HG03558 (cell line): ENCODE measurements at regions not wholly inside any gene's neighbourhood (a gene's known extent, or its start where the extent isn't known, plus 50 kb on each side); places are given as distances from the start of the nearest gene placed in this dataset.

Experiments used
- ATAC-seq: cut with Tn5 transposase; IDR thresholded peaks from one replicate; pipeline ENCODE4 v1.9.1; 2021; ENCODE audit warnings: moderate number of reproducible peaks; ENCODE audit not compliant: unreplicated experiment; ENCODE audit errors: extremely low read depth

- peak; percentile 93 for ATAC-seq
These were observed 202.1 kb upstream of the HS6ST1 start for GRCh38 chr2:128520791-128521190.

DNA sequence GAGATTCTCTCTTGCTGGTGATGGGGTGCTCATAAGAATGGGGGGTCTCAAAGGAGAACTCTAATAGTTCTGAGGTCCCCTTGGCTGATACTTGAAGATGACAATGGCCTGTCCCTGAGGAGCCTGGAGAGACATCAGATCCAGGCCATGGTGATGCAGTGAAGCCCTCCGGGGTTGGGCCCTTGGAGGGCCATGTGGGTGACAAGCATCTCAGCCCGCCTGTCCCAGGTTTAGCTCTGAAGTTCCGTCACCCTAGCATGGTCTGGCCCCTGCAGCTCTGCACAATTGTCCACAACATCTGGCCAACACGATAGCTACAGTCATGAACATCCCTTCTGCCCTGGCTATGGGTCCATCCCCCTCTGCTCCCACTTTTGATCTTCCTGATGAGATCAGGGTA, 202.8 kb upstream of the HS6ST1 start:
- no peak for ATAC-seq

- no peak for ATAC-seq
These were observed 204.2 kb upstream of the HS6ST1 start for GRCh38 chr2:128522829-128523228.

GRCh38 chr2:128523457-128523856, 204.8 kb upstream of the HS6ST1 start:
- no peak for ATAC-seq

- ATAC-seq, result no peak
These were observed 205.5 kb upstream of the HS6ST1 start for GRCh38 chr2:128524183-128524582.

GRCh38 chr2:128525653-128526052, 207.0 kb upstream of the HS6ST1 start:
- no peak for ATAC-seq

DNA sequence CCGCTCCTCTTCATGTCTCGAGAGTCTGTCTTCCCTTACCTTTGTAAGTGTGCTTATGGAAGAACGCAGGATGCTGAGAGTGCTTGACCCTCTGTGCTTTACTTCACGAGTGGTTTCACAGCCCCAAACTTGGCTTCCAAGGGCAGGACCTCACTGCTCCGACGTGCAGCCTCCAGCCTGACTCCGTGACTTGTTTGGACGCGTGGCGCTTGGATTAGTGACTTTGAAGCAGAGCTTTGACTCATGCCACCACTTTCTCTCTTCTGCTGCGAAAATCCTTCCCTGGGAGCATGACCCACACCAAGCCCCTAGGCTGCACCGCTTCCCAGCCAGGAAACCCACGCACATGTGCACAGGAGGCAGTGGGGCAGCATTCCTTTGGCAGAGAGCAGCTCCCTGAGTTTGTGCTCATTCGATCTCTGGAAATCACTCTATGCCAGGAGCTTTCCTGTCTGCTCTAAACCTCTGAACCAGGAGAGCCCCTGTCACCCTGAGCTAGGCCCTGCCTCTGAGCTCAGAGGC, 207.8 kb upstream of the HS6ST1 start:
- no peak for ATAC-seq

DNA sequence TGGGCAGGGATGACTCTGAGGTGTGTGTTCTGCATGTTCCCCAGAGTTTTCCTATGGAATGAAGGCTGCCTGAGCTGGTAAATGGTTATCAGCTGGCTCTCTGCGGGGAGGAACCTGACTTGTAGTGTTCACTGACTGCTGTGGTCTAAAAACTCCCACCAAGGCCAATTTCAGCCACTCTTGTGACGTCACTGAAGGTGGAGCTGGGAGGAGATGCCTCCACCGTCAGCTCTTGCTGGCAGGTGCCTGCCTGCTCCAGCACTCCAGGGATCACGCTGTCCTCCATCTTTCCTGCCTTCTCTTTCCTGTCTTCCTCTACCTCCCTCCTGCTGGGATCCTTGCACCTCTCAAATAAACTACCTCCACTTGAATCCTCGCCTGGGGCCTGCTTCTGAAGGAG, 209.5 kb upstream of the HS6ST1 start:
- ATAC-seq, result no peak

GRCh38 chr2:128530025-128530573, 211.4 kb upstream of the HS6ST1 start:
- no peak for ATAC-seq

DNA sequence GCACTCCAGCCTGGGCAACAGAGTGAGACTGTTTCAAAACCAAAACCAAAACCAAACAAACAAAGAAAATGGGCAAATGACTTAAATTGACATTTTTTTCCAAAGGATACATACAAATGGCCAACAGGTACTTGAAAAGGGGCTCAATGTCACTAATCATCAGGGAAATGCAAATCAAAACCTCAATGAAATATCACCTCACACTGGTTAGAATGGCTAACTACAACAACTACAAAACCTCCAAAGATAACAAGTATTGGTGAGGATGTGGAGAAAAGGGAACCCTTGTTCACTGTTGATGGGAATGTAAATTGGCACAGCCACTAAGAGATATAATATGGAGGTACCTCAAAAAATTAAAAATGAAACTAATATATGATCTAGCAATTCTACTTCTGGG, 213.2 kb upstream of the HS6ST1 start:
- ATAC-seq, result no peak

- ATAC-seq, result no peak
These were observed 214.4 kb upstream of the HS6ST1 start for GRCh38 chr2:128533101-128533500.

- ATAC-seq, result no peak
These were observed 216.2 kb upstream of the HS6ST1 start for GRCh38 chr2:128534688-128535392.

DNA sequence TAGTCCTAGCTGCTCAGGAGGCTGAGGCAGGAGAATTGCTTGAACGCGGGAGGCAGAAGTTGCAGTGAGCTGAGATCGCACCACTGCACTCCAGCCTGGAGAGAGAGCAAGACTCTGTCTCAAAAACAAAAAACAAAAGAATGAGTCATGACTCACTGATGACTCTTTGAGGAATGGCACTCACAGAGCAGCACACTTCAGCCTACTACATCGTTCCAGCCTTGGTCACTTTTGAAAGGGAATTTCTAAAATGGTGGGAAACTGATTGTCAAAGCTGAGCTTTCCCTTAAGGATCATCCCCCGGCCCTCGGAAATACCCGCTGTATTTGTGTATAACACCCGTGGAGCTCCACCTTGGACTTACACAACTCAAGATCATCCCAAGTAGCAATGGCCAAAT, 217.3 kb upstream of the HS6ST1 start:
- no peak for ATAC-seq

- no peak for ATAC-seq
These were observed 218.4 kb upstream of the HS6ST1 start for GRCh38 chr2:128536925-128537620.

- ATAC-seq, result no peak
These were observed 219.0 kb upstream of the HS6ST1 start for GRCh38 chr2:128537646-128538045.

DNA sequence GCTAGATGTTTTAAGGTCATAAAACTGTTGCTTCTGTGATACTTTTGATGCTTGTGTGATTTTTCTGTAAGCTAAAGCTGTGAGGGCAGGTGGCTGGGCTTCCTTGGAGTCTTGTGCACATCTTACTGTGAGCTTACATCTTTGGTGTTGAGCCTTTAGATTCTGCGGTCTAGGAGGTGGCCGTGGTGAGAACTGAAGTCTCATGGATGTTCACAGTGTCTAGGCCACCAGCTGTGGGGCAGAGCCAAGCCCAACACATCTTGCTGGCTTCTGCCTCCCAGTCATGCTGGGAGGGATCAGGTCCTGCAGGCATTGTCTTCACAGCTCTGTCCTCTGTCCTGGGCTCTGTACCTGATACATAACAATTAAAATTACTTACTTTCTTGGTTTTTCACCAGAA, 219.7 kb upstream of the HS6ST1 start:
- no peak for ATAC-seq

DNA sequence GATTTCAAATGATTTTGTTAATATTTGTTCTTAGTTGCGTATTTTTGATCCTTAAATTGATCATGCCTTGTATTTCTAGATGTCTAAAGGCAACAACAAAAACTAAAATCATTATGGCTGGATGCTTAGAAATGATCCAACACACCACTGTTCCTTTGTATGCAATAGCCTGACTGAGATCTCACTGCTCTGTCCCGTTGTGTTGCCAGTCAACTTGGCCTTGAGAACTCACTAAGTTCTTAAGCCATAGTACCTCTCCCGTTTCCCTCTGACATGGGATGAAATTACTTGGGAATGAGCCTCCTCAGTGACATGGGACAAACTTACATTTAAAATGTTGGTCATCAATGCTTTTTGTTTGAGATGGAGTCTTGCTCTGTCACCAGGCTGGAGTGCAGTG, 222.0 kb upstream of the HS6ST1 start:
- ATAC-seq, result no peak

GRCh38 chr2:128541448-128541847, 222.8 kb upstream of the HS6ST1 start:
- ATAC-seq, result no peak

- no peak for ATAC-seq
These were observed 224.4 kb upstream of the HS6ST1 start for GRCh38 chr2:128543036-128543435.

DNA sequence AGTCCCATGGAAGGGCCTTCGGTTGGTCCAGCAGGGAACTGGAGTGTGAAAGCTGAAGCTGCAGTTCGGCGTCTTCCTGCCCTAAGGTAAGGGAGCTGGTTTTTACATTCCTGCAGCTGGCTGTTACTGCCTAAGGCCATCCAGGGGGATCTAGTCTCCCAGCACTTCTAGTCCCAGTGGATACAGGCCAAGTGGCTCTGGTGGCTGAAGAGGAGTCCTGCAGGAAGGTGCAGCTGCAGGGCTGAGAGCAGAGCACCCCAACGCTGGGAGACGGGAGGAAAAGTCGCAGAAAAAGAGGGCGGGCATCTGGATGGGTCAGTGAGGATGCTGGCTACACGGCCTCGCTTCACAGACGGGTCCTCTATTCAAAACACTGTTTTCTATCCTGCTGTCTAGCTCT, 225.0 kb upstream of the HS6ST1 start:
- ATAC-seq, result no peak

DNA sequence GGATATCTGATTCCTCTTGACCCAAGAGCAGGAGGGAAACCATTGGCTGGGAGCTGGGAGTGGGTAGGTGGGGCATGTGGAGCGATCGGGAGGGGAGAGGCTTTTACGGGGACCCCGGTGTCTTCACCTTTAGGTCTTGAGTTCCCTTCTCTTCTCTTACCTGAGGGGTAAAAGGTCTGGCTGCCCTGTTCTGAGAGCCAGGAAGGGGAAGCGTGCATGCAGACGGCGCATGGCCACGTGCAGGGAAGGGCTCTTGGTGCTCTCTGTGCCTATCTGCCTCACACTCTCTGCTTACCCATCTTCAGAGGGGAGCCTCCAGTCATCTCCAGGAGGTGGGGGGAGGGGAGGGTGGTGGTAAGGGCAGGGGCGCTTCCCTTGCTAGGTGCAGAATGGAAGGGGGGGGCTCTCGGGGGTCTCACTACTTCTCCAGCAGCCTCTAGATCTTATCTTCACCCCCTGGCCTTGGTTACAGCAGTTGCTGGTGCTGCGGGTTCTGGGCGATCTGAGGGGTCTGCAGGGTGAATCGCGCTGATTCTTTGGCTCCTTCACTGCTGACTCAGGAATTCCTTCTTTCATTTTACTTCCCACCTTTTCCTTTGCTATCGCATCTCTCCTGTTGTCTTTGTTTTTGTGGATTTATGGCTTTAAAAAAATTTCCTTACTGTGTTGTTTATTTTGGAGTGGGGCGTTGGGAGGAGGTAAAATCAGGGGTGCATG, 225.8 kb upstream of the HS6ST1 start:
- ATAC-seq, result no peak
